ENCODE measurements at regions not wholly inside any gene's neighbourhood (a gene's known extent, or its start where the extent isn't known, plus 50 kb on each side); places are given as distances from the start of the nearest gene placed in this dataset.

GRCh38 chr15:59953392-59953883 is 50.7 kb upstream of the FOXB1 start:
- DNase-seq = no peak

DNA sequence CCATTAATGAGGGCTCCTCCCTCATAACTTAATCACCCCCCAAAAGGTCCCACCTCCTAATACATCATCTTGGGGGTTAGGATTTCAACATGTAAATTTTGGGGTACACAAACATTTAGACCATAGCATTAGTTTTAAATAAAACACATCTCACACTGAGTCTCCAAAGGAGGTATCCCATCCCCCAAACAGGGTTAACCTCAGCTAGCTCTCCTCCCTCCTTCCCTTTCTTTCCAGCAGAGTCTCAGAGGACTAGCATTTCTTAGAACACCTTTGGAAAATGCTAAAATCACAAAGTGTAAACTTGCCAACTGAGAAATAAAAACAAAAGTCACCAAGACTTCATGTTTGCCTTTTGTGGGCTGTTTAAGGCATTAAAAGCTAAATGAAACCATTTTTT is 51.2 kb upstream of the FOXB1 start:
- no peak for DNase-seq

DNA sequence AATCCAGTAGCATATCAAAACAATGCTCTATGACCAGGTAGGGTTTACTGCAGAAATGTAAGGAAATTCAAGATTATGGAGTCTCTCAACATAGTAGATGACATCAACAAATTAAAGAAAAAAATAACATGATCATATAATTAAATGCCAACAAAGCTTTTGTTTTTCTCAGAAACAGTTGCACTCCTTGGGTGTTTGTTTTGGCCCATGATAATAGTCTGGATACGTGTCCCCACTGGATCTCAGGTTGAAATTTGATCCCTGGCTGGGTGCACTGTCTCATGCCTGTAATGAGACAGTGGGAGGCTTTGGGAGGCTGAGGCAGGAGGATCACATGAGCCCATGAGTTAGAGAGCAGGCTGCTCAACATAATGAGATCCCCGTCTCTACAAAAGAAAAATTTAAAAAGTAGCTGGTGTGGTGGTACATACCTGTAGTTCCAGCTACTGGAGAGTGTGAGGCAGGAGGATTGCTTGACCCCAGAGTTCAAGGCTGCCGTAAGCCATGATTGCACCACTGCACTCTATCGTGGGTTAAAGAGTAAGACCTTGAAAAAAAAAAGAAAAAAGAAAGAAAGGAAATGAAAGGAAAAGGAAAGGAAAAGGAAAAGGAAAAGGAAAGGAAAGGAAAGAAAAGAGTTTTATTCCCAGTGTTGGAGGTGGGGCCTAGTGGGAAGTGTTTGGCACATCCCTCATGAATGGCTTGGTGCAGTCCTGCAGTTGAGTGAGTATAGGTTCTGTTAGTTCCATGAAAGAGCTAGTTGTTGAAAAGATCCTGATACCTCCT is 53.3 kb upstream of the FOXB1 start:
- no peak for DNase-seq

DNA sequence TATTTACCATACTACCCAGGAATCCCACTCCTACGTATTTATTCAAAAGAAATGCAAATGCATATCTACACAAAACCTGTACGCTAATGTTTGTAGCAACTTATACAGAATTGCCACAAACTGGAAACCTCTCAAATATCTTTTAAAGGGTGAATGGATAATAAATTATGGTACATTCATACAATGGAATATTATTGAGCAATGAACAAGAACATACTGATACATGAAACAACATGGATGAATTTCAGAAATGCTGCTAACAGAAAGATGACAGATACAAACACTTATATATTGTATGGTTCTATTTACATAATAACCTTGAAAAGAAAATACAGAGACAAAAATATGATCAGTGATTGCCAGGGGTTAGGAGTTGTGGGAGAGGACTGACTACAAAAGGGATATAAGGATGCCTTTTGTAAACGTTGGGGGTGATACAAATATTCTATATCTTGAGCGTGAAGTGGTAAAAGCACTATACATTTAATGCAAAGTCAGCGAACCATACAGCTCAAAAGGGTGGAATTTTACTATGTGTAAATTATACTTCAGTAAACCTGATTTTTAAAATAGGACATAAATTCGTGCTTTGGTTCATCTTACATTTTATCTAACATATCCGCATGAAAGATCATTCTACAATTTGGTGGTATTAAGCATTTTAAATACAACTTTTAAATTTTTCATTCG is 55.0 kb upstream of the FOXB1 start:
- DNase-seq = no peak

GRCh38 chr15:59946084-59946483 is 58.0 kb upstream of the FOXB1 start:
- no peak for DNase-seq

- DNase-seq = no peak
These were observed 59.1 kb upstream of the FOXB1 start for GRCh38 chr15:59945036-59945435.

DNA sequence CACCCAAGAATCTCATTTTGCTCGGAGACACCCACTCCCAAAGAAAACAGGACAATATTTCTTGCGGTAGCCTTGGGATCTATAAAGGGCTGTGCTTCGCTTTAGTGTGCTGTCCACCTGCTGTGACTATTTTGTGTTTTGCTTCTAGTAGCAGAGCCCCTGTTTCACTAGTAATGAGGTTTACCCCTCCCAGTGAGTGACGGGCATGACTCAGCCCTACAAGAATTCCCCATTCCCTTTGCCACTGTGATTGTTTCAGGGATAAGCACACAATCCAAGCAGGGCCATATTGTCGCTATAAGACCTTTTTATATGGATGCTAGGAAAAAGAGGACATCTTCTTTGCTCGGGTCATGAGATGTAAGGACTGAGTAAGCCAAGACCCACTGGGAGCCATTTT is 62.5 kb upstream of the FOXB1 start:
- DNase-seq = no peak

- DNase-seq = no peak
These were observed 63.2 kb upstream of the FOXB1 start for GRCh38 chr15:59940928-59941327.

GRCh38 chr15:59940456-59940855 is 63.7 kb upstream of the FOXB1 start:
- no peak for DNase-seq

GRCh38 chr15:59936741-59937140 is 67.4 kb upstream of the FOXB1 start:
- no peak for DNase-seq

- DNase-seq = no peak
These were observed 70.5 kb upstream of the FOXB1 start for GRCh38 chr15:59933607-59934006.

- DNase-seq = no peak
These were observed 72.4 kb upstream of the FOXB1 start for GRCh38 chr15:59931646-59932261.

DNA sequence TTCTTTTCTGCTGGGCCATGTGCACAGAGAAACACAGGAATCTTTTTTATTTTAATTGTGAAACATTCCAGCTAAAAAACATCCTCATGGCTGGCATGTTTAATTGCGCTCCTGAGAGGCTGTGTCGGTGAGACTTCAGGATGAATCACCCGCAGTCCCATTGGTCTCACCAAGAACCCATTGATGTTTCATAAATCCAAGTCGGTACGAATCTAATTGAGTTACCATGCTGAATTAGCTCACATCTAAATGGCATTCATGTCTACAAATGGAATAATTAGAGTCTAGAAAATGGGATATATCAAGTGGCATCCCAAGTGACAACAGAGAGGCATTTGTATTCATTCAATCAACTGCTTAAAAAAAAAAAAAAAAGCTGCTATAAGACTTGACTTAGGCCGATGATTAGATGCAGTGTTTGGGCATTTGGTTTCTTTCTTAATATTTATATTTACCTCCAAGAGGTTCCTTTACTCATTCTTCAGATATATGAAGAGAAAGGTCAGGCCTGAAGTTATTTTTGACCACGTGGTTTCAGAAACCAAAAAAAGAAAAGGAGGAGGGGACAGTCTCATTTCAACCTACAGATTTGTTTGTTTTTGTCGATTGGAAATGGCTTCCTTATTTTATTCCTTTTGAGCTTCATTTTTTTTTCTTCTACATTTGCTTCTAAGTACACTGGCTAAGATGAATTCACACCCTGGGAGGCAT is 79.1 kb upstream of the FOXB1 start:
- no peak for DNase-seq

- no peak for DNase-seq
These were observed 80.0 kb upstream of the FOXB1 start for GRCh38 chr15:59924096-59924495.

DNA sequence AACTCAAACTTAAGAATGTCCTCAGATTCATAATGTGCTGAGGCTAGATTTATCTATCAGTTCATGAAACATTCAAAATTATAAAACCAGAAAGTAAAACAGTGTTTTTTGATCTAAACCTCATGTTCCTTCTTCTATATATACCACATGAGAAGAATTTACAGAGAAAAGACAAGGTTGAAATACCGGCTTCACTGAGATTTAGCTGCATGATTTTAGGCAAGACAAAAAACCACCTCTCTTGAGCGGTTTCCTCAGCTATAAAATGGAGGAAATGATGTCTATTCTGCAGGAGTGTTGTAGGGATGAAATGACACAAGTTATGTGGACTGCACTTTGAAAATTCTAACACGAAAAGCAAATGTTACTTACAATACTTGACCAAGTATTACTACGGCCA is 80.6 kb upstream of the FOXB1 start:
- DNase-seq = no peak

DNA sequence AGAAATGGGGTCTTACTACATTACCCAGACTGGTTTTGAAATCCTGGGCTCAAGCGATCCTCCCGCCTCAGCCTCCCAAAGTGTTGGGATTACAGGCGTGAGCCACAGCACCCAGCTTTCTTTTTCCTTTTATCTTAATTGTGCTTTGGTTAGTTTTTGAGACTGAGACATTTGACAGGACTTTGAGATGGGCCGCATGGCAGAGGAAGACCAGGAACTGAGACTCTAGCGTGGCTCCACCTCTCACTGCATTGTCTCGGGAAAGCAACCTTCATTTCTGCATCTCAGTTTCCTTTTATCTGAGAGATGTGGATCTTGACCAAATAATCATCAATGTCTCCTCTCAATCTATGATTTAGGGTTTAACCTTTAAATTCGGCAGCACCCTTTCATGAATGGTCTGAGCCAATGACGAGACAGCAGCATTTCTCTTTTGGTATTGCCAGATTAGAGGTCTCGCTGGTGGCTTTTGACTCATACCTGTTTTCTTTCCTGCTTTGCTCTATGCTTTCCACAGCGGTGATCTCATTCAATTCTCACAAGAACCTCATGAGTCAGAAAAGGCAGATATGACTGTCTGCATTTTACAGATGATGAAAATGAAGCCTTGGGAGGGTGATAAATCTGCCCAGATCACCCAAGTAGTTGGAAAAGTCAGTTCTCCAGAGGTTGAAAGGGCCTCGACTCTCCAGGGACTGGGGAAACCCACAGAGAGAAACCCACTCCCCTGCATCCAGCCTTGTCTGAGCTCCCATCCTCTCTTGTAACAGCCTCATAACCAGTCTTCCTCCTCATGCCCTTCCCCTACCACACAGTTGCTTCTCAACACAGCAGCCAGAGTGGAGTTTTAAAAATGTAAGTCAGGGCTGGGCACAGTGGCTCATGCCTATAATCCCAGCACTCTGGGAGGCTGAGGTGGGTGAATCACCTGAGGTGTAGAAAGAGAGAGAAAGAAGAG is 84.8 kb upstream of the FOXB1 start:
- DNase-seq = no peak

DNA sequence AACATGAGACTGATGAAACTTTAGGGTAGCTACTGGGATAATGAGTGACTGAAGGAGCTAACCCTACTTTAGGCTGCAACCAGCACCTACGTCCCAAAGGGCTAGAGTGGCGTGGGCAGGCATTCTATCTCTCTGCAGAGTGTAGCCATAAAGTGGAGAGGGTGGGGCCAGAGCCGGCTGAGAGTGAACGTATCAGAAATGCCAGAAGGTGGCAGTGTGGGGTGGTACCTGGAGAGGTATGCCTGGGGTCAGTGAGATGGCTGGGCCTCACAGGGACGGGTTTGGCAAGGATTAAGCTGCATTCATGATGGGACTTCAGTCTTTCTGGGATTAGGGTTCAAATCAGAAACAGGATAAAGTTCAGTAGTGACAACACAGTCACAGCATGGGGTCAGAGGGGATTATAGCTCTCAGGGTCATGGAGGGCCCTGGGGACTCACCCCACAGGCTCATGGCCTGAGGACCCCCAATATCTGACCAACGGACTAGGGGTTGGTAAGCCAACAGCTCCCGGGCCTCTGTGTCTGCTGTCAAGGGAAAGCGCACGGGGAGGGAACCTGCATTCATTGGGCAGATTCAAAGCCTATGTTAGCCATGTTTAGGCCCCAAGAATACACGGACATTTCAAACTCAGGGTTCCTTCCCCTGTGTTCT is 86.5 kb upstream of the FOXB1 start:
- DNase-seq = no peak

DNA sequence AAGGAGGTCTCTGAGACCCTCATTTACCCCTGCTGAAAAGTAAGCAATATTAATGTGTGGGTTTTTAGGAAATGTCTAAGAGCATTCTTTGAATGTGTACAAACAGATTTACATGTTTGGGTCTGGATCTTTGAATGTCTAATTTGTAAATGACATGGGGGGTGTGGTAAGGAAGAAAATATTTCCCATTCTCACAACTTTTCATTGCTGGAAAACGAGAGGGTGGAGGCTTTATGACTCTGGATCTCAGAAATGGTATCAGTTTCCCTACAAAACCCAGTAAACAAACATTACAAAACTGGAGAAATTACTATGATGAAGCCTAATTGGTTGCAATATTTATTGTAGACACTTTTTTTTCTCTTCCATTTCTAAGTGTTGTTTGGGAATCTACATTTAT is 98.1 kb upstream of the FOXB1 start:
- DNase-seq = no peak

GRCh38 chr15:59905176-59905575 is 98.9 kb upstream of the FOXB1 start:
- DNase-seq = no peak

DNA sequence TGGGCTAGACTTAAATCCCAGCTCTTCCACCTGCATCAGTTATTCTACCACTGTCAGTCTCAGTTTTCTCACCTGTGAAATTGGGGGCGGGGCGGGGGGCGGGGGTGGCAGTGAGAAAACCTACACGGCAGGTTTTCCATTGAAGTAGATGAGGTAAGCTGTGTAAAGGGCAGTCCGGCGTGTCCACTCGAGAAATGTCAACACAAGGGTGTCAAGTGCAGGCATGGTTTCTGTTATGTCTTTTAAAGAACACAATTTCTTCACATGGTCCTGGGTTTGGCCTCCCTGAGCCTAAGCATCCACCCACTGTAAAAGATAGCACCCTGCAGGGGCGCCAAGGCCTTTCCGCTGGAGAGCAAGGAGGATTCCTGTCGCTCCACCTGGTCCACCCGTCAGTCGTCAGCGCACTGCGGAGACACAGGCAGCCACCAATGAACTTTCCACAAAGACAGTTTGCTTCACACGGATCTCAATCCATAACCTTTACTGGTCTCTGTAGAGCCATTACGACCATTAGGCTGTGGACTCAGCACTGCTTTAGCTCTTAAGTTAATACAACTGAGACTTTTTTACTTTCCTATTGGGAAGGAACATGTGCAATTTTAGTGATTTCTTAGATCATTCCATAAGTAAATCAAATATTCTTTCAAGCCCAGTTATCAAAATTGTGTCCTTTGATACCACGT is 99.5 kb upstream of the FOXB1 start:
- no peak for DNase-seq

GRCh38 chr15:59896663-59897074 is 107.4 kb upstream of the FOXB1 start:
- no peak for DNase-seq

All from hippocampal formation (tissue), 2 donors.